GM23338 (cell line): ENCODE measurements at regions not wholly inside any gene's neighbourhood (a gene's known extent, or its start where the extent isn't known, plus 50 kb on each side); places are given as distances from the start of the nearest gene placed in this dataset.

Source experiments
- ATAC-seq: fragments of 200-7000 bp; cut with Tn5 transposase; 3 replicates; pipeline ENCODE4 v1.9.1; 2020
- DNase-seq: peaks from one replicate; pipeline ENCODE4 v3.0.0-alpha.2; 2015; ENCODE audit warnings: low spot score
- H2AFZ ChIP-seq: fragments of 200-600 bp; sonication (generic); 2 replicates; pipeline ENCODE4 v1.8.0; 2016; ENCODE audit warnings: antibody characterized with exemption, mild to moderate bottlenecking, moderate library complexity
- H3F3A ChIP-seq: fragments of 200-600 bp; sonication (generic); replicated peaks from 2 replicates; pipeline ENCODE4 v1.8.0; 2017; ENCODE audit warnings: antibody characterized with exemption, mixed run types, low read depth
- H3K27ac ChIP-seq: fragments of 200-600 bp; sonication (generic); 2 replicates; pipeline ENCODE4 v1.6.1; 2016; ENCODE audit warnings: low read depth
- H3K27me3 ChIP-seq: fragments of 200-600 bp; sonication (generic); 2 replicates; pipeline ENCODE4 v1.8.0; 2016; ENCODE audit warnings: mild to moderate bottlenecking, mixed run types, moderate library complexity; ENCODE audit not compliant: insufficient read depth
- H3K36me3 ChIP-seq: fragments of 200-600 bp; sonication (generic); 2 replicates; pipeline ENCODE4 v1.8.0; 2016; ENCODE audit warnings: mild to moderate bottlenecking; ENCODE audit not compliant: insufficient read depth
- H3K4me1 ChIP-seq: fragments of 200-600 bp; sonication (generic); 2 replicates; pipeline ENCODE4 v1.8.0; 2016; ENCODE audit warnings: mild to moderate bottlenecking, moderate library complexity; ENCODE audit not compliant: insufficient read depth
- H3K4me2 ChIP-seq: fragments of 200-600 bp; sonication (generic); 2 replicates; pipeline ENCODE4 v1.7.1; 2017; ENCODE audit warnings: mixed run types
- H3K4me3 ChIP-seq: fragments of 200-600 bp; sonication (generic); 2 replicates; pipeline ENCODE4 v1.6.1; 2016; ENCODE audit warnings: mixed run types
- H3K79me2 ChIP-seq: fragments of 200-600 bp; sonication (generic); replicated peaks from 2 replicates; pipeline ENCODE4 v1.8.0; 2017; ENCODE audit warnings: mild to moderate bottlenecking; ENCODE audit not compliant: insufficient read depth
- H3K9me2 ChIP-seq: fragments of 200-600 bp; sonication (generic); 2 replicates; pipeline ENCODE4 v1.8.0; 2017; ENCODE audit not compliant: insufficient read depth
- H4K20me1 ChIP-seq: fragments of 200-600 bp; sonication (generic); replicated peaks from 2 replicates; pipeline ENCODE4 v1.8.0; 2017; ENCODE audit warnings: mild to moderate bottlenecking; ENCODE audit not compliant: insufficient read depth
- H3K27ac Mint-ChIP-seq: 2 replicates; pipeline ENCODE4 v1.8.0; 2020; ENCODE audit warnings: inconsistent platforms, mild to moderate bottlenecking, moderate library complexity, mixed read lengths
- H3K27me3 Mint-ChIP-seq: 3 replicates; pipeline ENCODE4 v1.8.0; 2022; ENCODE audit warnings: low read depth, mild to moderate bottlenecking, moderate library complexity, mixed read lengths, inconsistent platforms; ENCODE audit not compliant: insufficient read depth, poor library complexity
- H3K36me3 Mint-ChIP-seq: 3 replicates; pipeline ENCODE4 v1.8.0; 2021; ENCODE audit warnings: low read depth, mild to moderate bottlenecking, inconsistent platforms, moderate library complexity, mixed read lengths
- H3K4me1 Mint-ChIP-seq: 3 replicates; pipeline ENCODE4 v1.8.0; 2020; ENCODE audit warnings: mild to moderate bottlenecking, inconsistent platforms, mixed read lengths
- H3K4me3 Mint-ChIP-seq: 3 replicates; pipeline ENCODE4 v1.8.0; 2021; ENCODE audit warnings: moderate library complexity, mild to moderate bottlenecking, inconsistent platforms, mixed read lengths
- H3K9me3 Mint-ChIP-seq: 3 replicates; pipeline ENCODE4 v1.8.0; 2020; ENCODE audit warnings: moderate library complexity, mild to moderate bottlenecking, inconsistent platforms, mixed read lengths
- CREB1 ChIP-seq: fragments of 250-450 bp; sonication (Bioruptor Pico); IDR thresholded peaks from 2 replicates; pipeline ENCODE4 v1.5.0; 2020; ENCODE audit warnings: low read depth, mild to moderate bottlenecking, moderate library complexity
- EZH2 ChIP-seq: fragments of 200-600 bp; sonication (generic); IDR thresholded peaks from one replicate; pipeline ENCODE4 v1.8.0; 2017; ENCODE audit warnings: antibody characterized with exemption, mild to moderate bottlenecking, low read depth; ENCODE audit not compliant: unreplicated experiment
- EZH2phosphoT487 ChIP-seq: fragments of 200-600 bp; sonication (generic); IDR thresholded peaks from one replicate; pipeline ENCODE4 v1.8.1; 2018; ENCODE audit warnings: antibody characterized with exemption; ENCODE audit not compliant: unreplicated experiment
- JUNB ChIP-seq: IDR thresholded peaks from one replicate; pipeline ENCODE4 v1.6.1; 2016; ENCODE audit warnings: antibody characterized with exemption; ENCODE audit not compliant: unreplicated experiment
- STAT1 ChIP-seq: IDR thresholded peaks from one replicate; pipeline ENCODE4 v1.6.1; 2016; ENCODE audit warnings: antibody characterized with exemption; ENCODE audit not compliant: unreplicated experiment
- ZNF114 ChIP-seq: fragments of 250-450 bp; sonication (Bioruptor Pico); IDR thresholded peaks from 2 replicates; pipeline ENCODE4 v1.5.0; 2020; ENCODE audit warnings: mild to moderate bottlenecking, moderate library complexity
- TF ChIP-seq, protein P1 (sequence below): IDR thresholded peaks from one replicate; pipeline ENCODE4 v1.6.1; 2018; ENCODE audit warnings: antibody characterized with exemption; ENCODE audit not compliant: unreplicated experiment

DNA sequence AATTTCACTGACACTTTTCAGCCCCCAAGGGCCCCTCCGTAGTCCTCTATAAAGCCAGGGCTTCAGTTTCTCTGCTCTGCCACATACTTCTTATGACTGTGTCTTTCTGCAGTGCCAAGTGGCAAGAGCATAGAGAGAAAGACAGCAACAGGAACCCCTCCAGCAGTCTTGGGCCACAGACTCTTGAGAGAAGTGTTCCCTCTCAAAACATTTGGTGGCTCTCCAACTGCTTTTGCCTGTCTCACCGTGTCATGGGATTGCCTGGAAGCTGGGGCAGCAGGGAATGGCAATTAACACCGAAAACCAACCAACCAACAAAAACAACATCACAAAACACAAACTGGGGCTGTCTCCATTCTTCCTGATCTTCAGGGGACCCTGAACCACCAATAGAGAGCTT, 73.8 kb upstream of the ELN start (continued):
- TF ChIP-seq, protein P1, sequence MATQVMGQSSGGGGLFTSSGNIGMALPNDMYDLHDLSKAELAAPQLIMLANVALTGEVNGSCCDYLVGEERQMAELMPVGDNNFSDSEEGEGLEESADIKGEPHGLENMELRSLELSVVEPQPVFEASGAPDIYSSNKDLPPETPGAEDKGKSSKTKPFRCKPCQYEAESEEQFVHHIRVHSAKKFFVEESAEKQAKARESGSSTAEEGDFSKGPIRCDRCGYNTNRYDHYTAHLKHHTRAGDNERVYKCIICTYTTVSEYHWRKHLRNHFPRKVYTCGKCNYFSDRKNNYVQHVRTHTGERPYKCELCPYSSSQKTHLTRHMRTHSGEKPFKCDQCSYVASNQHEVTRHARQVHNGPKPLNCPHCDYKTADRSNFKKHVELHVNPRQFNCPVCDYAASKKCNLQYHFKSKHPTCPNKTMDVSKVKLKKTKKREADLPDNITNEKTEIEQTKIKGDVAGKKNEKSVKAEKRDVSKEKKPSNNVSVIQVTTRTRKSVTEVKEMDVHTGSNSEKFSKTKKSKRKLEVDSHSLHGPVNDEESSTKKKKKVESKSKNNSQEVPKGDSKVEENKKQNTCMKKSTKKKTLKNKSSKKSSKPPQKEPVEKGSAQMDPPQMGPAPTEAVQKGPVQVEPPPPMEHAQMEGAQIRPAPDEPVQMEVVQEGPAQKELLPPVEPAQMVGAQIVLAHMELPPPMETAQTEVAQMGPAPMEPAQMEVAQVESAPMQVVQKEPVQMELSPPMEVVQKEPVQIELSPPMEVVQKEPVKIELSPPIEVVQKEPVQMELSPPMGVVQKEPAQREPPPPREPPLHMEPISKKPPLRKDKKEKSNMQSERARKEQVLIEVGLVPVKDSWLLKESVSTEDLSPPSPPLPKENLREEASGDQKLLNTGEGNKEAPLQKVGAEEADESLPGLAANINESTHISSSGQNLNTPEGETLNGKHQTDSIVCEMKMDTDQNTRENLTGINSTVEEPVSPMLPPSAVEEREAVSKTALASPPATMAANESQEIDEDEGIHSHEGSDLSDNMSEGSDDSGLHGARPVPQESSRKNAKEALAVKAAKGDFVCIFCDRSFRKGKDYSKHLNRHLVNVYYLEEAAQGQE: no peak
- TF ChIP-seq CREB1 (CRISPR knock-in tag) (no peak), JUNB (no peak), EZH2phosphoT487 (no peak), STAT1 (no peak)

DNA sequence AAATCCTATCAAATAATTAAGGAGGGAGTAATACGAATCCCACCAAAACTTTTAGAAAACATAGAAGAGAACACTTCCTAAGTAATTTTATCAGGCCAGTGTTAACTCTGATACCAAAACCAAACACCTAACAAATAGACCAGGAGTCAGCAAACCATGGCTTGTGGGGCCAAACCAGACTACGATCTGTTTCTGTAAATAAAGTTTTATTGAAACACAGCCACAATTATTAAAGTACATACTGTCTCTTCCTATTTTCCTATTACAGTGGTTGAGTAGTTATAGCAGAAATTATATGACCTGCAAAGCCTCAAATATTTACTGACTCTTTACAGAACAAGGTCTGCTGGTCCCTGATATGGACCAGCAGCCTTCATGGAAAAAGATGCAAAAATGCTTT, 73.1 kb upstream of the ELN start:
- no peak overlapping the region for H3K4me3 Mint-ChIP-seq
- no peaks in the 10 kb centered on the region for H3K36me3 ChIP-seq
- TF ChIP-seq EZH2 (no peak), CREB1 (CRISPR knock-in tag) (no peak), JUNB (no peak), STAT1 (no peak), EZH2phosphoT487 (no peak), ZNF114 (CRISPR knock-in tag) (no peak)
- TF ChIP-seq, protein P1: no peak
- H3K4me1 ChIP-seq: no peaks in the 10 kb centered on the region
- peaks cover 6% of the 10 kb centered on the region for H3K27me3 Mint-ChIP-seq
- no peaks in the 10 kb centered on the region for H4K20me1 ChIP-seq
- H3K79me2 ChIP-seq: no peaks in the 10 kb centered on the region
- no peaks in the 10 kb centered on the region for H3K9me3 Mint-ChIP-seq
- H3K9me2 ChIP-seq: no peaks in the 10 kb centered on the region
- H3K27me3 ChIP-seq: no peaks in the 10 kb centered on the region
- DNase-seq (no peak), ATAC-seq (no peak)
- no peaks in the 10 kb centered on the region for H3K36me3 Mint-ChIP-seq
- H2AFZ ChIP-seq: no peak overlapping the region
- no peak overlapping the region for H3K4me2 ChIP-seq
- no peaks in the 10 kb centered on the region for H3F3A ChIP-seq
- H3K27ac Mint-ChIP-seq: no peak overlapping the region
- no peak overlapping the region for H3K4me3 ChIP-seq
- no peak overlapping the region for H3K27ac ChIP-seq
- H3K4me1 Mint-ChIP-seq: no peaks in the 10 kb centered on the region
